ENCODE measurements at regions not wholly inside any gene's neighbourhood (a gene's known extent, or its start where the extent isn't known, plus 50 kb on each side); places are given as distances from the start of the nearest gene placed in this dataset.

GRCh38 chr7:91549878-91550277 is 285.6 kb downstream of the FZD1 start:
- Histone ChIP-seq H3K9me2 (ENCODE audit: insufficient read depth) (no peaks in the 10 kb centered on the region), H3K27ac (ENCODE audit: low read depth, low read length) (no peak overlapping the region), H3K79me2 (ENCODE audit: insufficient read depth, low read length) (no peaks in the 10 kb centered on the region), H3K4me2 (ENCODE audit: low read length) (no peak overlapping the region), H3K27me3 (ENCODE audit: insufficient read depth, low read length) (no peaks in the 10 kb centered on the region), H3K4me3 (replicated peaks in 1 of 2; ENCODE audit: low read depth in 1 of 2, low read length in 2 of 2) (no peak overlapping the region), H3K9ac (ENCODE audit: low read length) (no peak overlapping the region), H2AFZ (ENCODE audit: low read depth, low read length, poor library complexity, severe bottlenecking) (no peak overlapping the region), H3K4me1 (ENCODE audit: control insufficient read depth in 1 of 2, insufficient read depth in 2 of 2, low read length in 2 of 2) (no peaks in the 10 kb centered on the region), H3K36me3 (ENCODE audit: control insufficient read depth in 1 of 2, insufficient read depth in 2 of 2, low read length in 2 of 2) (no peaks in the 10 kb centered on the region), H4K20me1 (ENCODE audit: insufficient read depth) (no peaks in the 10 kb centered on the region), H3K9me3 (ENCODE audit: control insufficient read depth in 1 of 2, insufficient read depth in 1 of 2, low read depth in 1 of 2, low read length in 2 of 2) (no peaks in the 10 kb centered on the region)
- DNase-seq (ENCODE audit: low read depth, low spot score) (no peak), ATAC-seq (no peak)
- BruUV-seq (replicated peaks): no TSS peak
- POLR2A ChIA-PET: no interaction called here
- intact Hi-C loops (cut with micrococcal nuclease): no loop called here
- CTCF ChIA-PET: no interaction called here
- RAD21 ChIA-PET (ENCODE audit: low non-redundant PET in 1 of 2, low total read pairs in 2 of 2, uncharacterized antibody in 2 of 2, unreplicated experiment in 2 of 2): no interaction called here
- TF ChIP-seq SP1 (IDR thresholded peaks at IDR 0.05; ENCODE audit: low read depth) (no peak), POLR2A (IDR thresholded peaks at IDR 0.05; ENCODE audit: borderline replicate concordance, extremely low read depth, insufficient read depth, insufficient read length) (no peak), JUND (IDR thresholded peaks at IDR 0.05) (no peak), CEBPB (IDR thresholded peaks at IDR 0.05; ENCODE audit: low read depth) (no peak), FOSL1 (IDR thresholded peaks at IDR 0.05; ENCODE audit: low read depth) (no peak), SIN3A (IDR thresholded peaks at IDR 0.05; ENCODE audit: low read depth) (no peak), ELF1 (IDR thresholded peaks at IDR 0.05; ENCODE audit: borderline replicate concordance, low read depth) (no peak), ZBTB33 (IDR thresholded peaks at IDR 0.05; ENCODE audit: extremely low read depth, insufficient replicate concordance, low read length) (no peak), SRF (IDR thresholded peaks at IDR 0.05; ENCODE audit: low read depth) (no peak), ATF3 (IDR thresholded peaks at IDR 0.05) (no peak), YY1 (IDR thresholded peaks at IDR 0.05; ENCODE audit: extremely low read depth, insufficient replicate concordance, low read depth, low read length) (no peak), EZH2 (IDR thresholded peaks at IDR 0.05) (no peak), CBX3 (IDR thresholded peaks at IDR 0.05; ENCODE audit: low read depth) (no peak), ZFX (IDR thresholded peaks at IDR 0.05) (no peak), CTCF (IDR thresholded peaks at IDR 0.05 in 2 of 3, conservative IDR thresholded peaks at IDR 0.05 in 1 of 3; ENCODE audit: borderline replicate concordance in 1 of 3, insufficient read depth in 1 of 3, low read depth in 2 of 3, low read length in 2 of 3) (no peak), TCF7L2 (IDR thresholded peaks at IDR 0.05; ENCODE audit: borderline replicate concordance, extremely low read depth, insufficient read depth, insufficient read length) (no peak)
